Ovary (tissue), 3 donors: ENCODE measurements at regions not wholly inside any gene's neighbourhood (a gene's known extent, or its start where the extent isn't known, plus 50 kb on each side); places are given as distances from the start of the nearest gene placed in this dataset.

Experiments used
- CTCF ChIP-seq, 3 donors: fragments of 450-650 bp in 2 of 3; fragments of 200-600 bp in 1 of 3; IDR thresholded peaks; one replicate each; pipeline versions ENCODE4 v1.5.1 to v1.8.0; 2016 to 2022; ENCODE audit warnings: antibody characterized with exemption in 3 of 3, mild to moderate bottlenecking in 1 of 3
- POLR2A ChIP-seq: fragments of 450-650 bp; IDR thresholded peaks from one replicate; pipeline ENCODE4 v1.6.1; 2017; ENCODE audit warnings: antibody characterized with exemption, mild to moderate bottlenecking, moderate library complexity
- donor health status: DM: no; HTN: no; CAD: no.

- TF ChIP-seq CTCF (IDR thresholded peaks at IDR 0.05) (no peak), POLR2A (no peak)
These were observed 80.5 kb downstream of the YTHDF1 start for GRCh38 chr20:63135411-63135810.
